GM12878 (cell line): ENCODE measurements at regions not wholly inside any gene's neighbourhood (a gene's known extent, or its start where the extent isn't known, plus 50 kb on each side); places are given as distances from the start of the nearest gene placed in this dataset.

Source experiments
- BCL3 ChIP-seq: IDR thresholded peaks from 2 replicates; pipeline ENCODE4 v1.6.1; 2011; ENCODE audit warnings: borderline replicate concordance, low read depth, mild to moderate bottlenecking, moderate library complexity, low read length; ENCODE audit not compliant: insufficient read depth, poor library complexity, severe bottlenecking
- ETV6 ChIP-seq, 2 experiments: fragments of 450-650 bp in 1 of 2; IDR thresholded peaks in 1 of 2; conservative IDR thresholded peaks in 1 of 2; 2 replicates each; pipeline ENCODE4 v1.6.1; 2014; ENCODE audit warnings: antibody characterized with exemption in 1 of 2, borderline replicate concordance in 1 of 2, low read depth in 1 of 2, mild to moderate bottlenecking in 1 of 2, moderate library complexity in 1 of 2
- JUNB ChIP-seq: IDR thresholded peaks from 2 replicates; pipeline ENCODE4 v1.6.1; 2016; ENCODE audit warnings: antibody characterized with exemption, mild to moderate bottlenecking
- PRDM15 ChIP-seq: fragments of 450-650 bp; formaldehyde crosslinking; IDR thresholded peaks from 2 replicates; pipeline ENCODE4 v1.4.0; 2020; ENCODE audit warnings: mild to moderate bottlenecking, moderate library complexity
- RFX5 ChIP-seq: IDR thresholded peaks from 2 replicates; pipeline ENCODE4 v1.6.1; 2011; ENCODE audit warnings: low read depth, low read length, improper control_type of control experiment
- STAT3 ChIP-seq: IDR thresholded peaks from 2 replicates; pipeline ENCODE4 v1.6.1; 2011; ENCODE audit warnings: low read depth, low read length, improper control_type of control experiment
- TAF1 ChIP-seq: IDR thresholded peaks from 2 replicates; pipeline ENCODE4 v1.6.1; 2011; ENCODE audit warnings: mild to moderate bottlenecking, low read depth, low read length, borderline replicate concordance
- ZNF217 ChIP-seq: fragments of 450-650 bp; IDR thresholded peaks from 2 replicates; pipeline ENCODE4 v1.6.1; 2017; ENCODE audit warnings: antibody characterized with exemption, mild to moderate bottlenecking
- ZSCAN29 ChIP-seq: fragments of 450-650 bp; IDR thresholded peaks from 2 replicates; pipeline ENCODE4 v1.6.1; 2017; ENCODE audit warnings: mild to moderate bottlenecking, moderate library complexity
- TF ChIP-seq, protein P1 (sequence below): fragments of 450-650 bp; IDR thresholded peaks from 2 replicates; pipeline ENCODE4 v1.6.1; 2016; ENCODE audit warnings: mild to moderate bottlenecking

DNA sequence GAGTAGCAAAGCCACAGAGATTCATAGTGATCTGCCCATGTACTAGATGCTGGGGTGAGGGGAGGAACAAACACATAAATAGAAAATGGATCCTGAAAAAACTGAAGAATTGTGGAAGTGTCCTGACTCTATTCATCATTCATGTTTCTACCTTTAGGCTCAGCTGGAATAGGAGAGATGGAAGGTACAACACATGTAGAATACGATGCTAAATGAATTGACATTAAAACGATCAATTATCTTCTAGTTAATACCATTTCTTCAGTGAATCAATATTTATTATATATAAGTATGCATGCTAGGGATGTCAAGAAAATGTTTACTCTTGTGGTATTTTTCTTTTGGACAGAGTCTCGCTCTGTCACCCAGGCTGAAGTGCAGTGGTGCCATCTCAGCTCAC lies 159.1 kb downstream of the IRS1 start (continued):
- no peak for TF ChIP-seq PRDM15 (CRISPR knock-in tag)
- TF ChIP-seq RFX5 = no peak
- no peak for TF ChIP-seq ZNF217
- no peak for TF ChIP-seq ZSCAN29
- TF ChIP-seq TAF1 = no peak
- TF ChIP-seq JUNB = no peak
- TF ChIP-seq, protein P1, sequence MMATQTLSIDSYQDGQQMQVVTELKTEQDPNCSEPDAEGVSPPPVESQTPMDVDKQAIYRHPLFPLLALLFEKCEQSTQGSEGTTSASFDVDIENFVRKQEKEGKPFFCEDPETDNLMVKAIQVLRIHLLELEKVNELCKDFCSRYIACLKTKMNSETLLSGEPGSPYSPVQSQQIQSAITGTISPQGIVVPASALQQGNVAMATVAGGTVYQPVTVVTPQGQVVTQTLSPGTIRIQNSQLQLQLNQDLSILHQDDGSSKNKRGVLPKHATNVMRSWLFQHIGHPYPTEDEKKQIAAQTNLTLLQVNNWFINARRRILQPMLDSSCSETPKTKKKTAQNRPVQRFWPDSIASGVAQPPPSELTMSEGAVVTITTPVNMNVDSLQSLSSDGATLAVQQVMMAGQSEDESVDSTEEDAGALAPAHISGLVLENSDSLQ = no peak
- no peak for TF ChIP-seq STAT3
- no peak for TF ChIP-seq ETV6 (conservative IDR thresholded peaks at IDR 0.05 in 1 of 2, IDR thresholded peaks at IDR 0.05 in 1 of 2; ENCODE audit: borderline replicate concordance in 1 of 2, low read depth in 1 of 2)
- no peak for TF ChIP-seq BCL3
